ENCODE measurements at regions not wholly inside any gene's neighbourhood (a gene's known extent, or its start where the extent isn't known, plus 50 kb on each side); places are given as distances from the start of the nearest gene placed in this dataset.

DNA sequence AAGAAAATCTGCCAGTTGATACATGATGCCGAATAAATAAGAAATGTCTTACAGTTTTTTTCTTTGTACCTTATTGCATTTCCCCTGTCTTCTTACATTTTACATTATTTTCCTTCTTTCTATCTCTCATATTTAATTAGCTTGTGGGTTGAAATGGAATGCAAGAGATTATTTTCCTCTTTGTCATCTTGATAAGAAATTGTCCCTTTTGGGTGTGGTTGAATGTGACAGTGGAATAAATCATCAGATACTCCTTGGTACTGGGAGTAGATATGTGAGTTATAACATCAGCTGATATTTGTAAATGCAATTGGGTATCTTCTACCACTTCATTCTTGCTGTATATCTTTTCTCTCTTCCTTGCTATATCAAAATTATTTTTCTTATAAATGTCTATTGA is 997.4 kb downstream of the RAPGEF2 start:
- POLR2A ChIA-PET = no interaction called here
- Histone ChIP-seq H3K9ac (ENCODE audit: low read length) (no peak overlapping the region), H3K27ac (ENCODE audit: low read depth, low read length) (no peak overlapping the region), H2AFZ (ENCODE audit: low read depth, low read length, poor library complexity, severe bottlenecking) (no peak overlapping the region), H3K4me1 (ENCODE audit: control insufficient read depth in 1 of 2, insufficient read depth in 2 of 2, low read length in 2 of 2) (peaks cover 0 to 3% of the 10 kb centered on the region in 2 experiments; a peak in 1 of 4 replicates), H3K9me2 (ENCODE audit: insufficient read depth) (no peaks in the 10 kb centered on the region), H3K79me2 (ENCODE audit: insufficient read depth, low read length) (no peaks in the 10 kb centered on the region), H4K20me1 (ENCODE audit: insufficient read depth) (no peaks in the 10 kb centered on the region), H3K27me3 (ENCODE audit: insufficient read depth, low read length) (no peaks in the 10 kb centered on the region), H3K4me3 (replicated peaks in 1 of 2; ENCODE audit: low read depth in 1 of 2, low read length in 2 of 2) (no peak overlapping the region), H3K4me2 (ENCODE audit: low read length) (no peak overlapping the region; the same call in 1 of the 2 replicates), H3K36me3 (ENCODE audit: control insufficient read depth in 1 of 2, insufficient read depth in 2 of 2, low read length in 2 of 2) (no peaks in the 10 kb centered on the region), H3K9me3 (ENCODE audit: control insufficient read depth in 1 of 2, insufficient read depth in 1 of 2, low read depth in 1 of 2, low read length in 2 of 2) (no peaks in the 10 kb centered on the region)
- ATAC-seq (no peak), DNase-seq (ENCODE audit: low read depth, low spot score) (no peak)
- RAD21 ChIA-PET (ENCODE audit: low non-redundant PET in 1 of 2, low total read pairs in 2 of 2, uncharacterized antibody in 2 of 2, unreplicated experiment in 2 of 2) = no interaction called here
- CTCF ChIA-PET = no interaction called here
- no TSS peak for BruUV-seq (replicated peaks)
- intact Hi-C loops (cut with micrococcal nuclease) = no loop called here
- TF ChIP-seq, protein P1, sequence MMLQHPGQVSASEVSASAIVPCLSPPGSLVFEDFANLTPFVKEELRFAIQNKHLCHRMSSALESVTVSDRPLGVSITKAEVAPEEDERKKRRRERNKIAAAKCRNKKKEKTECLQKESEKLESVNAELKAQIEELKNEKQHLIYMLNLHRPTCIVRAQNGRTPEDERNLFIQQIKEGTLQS (IDR thresholded peaks at IDR 0.05) = no peak
- TF ChIP-seq FOSL1 (IDR thresholded peaks at IDR 0.05; ENCODE audit: low read depth) = peak; percentile 11; the same call in 1 of the 2 replicates

DNA sequence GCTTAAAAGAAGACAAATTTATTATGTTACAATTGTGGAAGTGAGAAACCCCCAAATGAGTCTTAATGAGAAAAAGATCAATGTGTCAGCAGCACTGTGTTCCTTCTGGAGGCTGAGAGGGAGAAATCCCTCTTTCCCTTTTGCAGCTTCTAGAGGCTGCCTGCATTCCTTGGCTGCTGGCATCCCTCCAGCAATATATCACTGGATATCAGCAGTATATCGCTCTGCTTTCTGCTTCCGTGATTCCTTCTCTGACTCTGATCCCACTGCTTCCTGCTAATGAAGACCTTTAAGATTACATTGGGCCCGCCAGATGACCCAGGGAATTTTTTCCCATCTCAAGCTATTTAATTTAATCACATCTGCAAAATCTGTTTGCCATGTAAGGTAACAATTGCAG is 1008.0 kb downstream of the RAPGEF2 start:
- Histone ChIP-seq H3K9me2 (ENCODE audit: insufficient read depth) (no peaks in the 10 kb centered on the region), H3K36me3 (ENCODE audit: control insufficient read depth in 1 of 2, insufficient read depth in 2 of 2, low read length in 2 of 2) (no peaks in the 10 kb centered on the region), H3K79me2 (ENCODE audit: insufficient read depth, low read length) (no peaks in the 10 kb centered on the region), H3K4me3 (replicated peaks in 1 of 2; ENCODE audit: low read depth in 1 of 2, low read length in 2 of 2) (no peak overlapping the region), H3K4me1 (ENCODE audit: control insufficient read depth in 1 of 2, insufficient read depth in 2 of 2, low read length in 2 of 2) (no peaks in the 10 kb centered on the region), H3K9me3 (ENCODE audit: control insufficient read depth in 1 of 2, insufficient read depth in 1 of 2, low read depth in 1 of 2, low read length in 2 of 2) (no peaks in the 10 kb centered on the region), H4K20me1 (ENCODE audit: insufficient read depth) (no peaks in the 10 kb centered on the region), H2AFZ (ENCODE audit: low read depth, low read length, poor library complexity, severe bottlenecking) (no peak overlapping the region), H3K27ac (ENCODE audit: low read depth, low read length) (no peak overlapping the region), H3K4me2 (ENCODE audit: low read length) (no peak overlapping the region), H3K9ac (ENCODE audit: low read length) (no peak overlapping the region), H3K27me3 (ENCODE audit: insufficient read depth, low read length) (no peaks in the 10 kb centered on the region)
- RAD21 ChIA-PET (ENCODE audit: low non-redundant PET in 1 of 2, low total read pairs in 2 of 2, uncharacterized antibody in 2 of 2, unreplicated experiment in 2 of 2) = no interaction called here
- ATAC-seq (no peak), DNase-seq (ENCODE audit: low read depth, low spot score) (no peak)
- CTCF ChIA-PET = no interaction called here
- intact Hi-C loops (cut with micrococcal nuclease) = no loop called here
- POLR2A ChIA-PET = no interaction called here
- no TSS peak for BruUV-seq (replicated peaks)
- TF ChIP-seq CEBPB (IDR thresholded peaks at IDR 0.05; ENCODE audit: low read depth) (no peak), EZH2phosphoT487 (IDR thresholded peaks at IDR 0.05; ENCODE audit: borderline replicate concordance) (no peak), JUND (IDR thresholded peaks at IDR 0.05) (no peak), FOSL1 (IDR thresholded peaks at IDR 0.05; ENCODE audit: low read depth) (no peak), POLR2A (IDR thresholded peaks at IDR 0.05; ENCODE audit: borderline replicate concordance, extremely low read depth, insufficient read depth, insufficient read length) (no peak), ZNF274 (IDR thresholded peaks at IDR 0.05; ENCODE audit: low read depth, low read length) (no peak), ZFX (IDR thresholded peaks at IDR 0.05) (no peak), YY1 (IDR thresholded peaks at IDR 0.05; ENCODE audit: extremely low read depth, insufficient replicate concordance, low read depth, low read length) (no peak)
- TF ChIP-seq, protein P2, sequence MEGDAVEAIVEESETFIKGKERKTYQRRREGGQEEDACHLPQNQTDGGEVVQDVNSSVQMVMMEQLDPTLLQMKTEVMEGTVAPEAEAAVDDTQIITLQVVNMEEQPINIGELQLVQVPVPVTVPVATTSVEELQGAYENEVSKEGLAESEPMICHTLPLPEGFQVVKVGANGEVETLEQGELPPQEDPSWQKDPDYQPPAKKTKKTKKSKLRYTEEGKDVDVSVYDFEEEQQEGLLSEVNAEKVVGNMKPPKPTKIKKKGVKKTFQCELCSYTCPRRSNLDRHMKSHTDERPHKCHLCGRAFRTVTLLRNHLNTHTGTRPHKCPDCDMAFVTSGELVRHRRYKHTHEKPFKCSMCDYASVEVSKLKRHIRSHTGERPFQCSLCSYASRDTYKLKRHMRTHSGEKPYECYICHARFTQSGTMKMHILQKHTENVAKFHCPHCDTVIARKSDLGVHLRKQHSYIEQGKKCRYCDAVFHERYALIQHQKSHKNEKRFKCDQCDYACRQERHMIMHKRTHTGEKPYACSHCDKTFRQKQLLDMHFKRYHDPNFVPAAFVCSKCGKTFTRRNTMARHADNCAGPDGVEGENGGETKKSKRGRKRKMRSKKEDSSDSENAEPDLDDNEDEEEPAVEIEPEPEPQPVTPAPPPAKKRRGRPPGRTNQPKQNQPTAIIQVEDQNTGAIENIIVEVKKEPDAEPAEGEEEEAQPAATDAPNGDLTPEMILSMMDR (IDR thresholded peaks at IDR 0.05 in 2 of 3, conservative IDR thresholded peaks at IDR 0.05 in 1 of 3; ENCODE audit: borderline replicate concordance in 1 of 3, insufficient read depth in 1 of 3, low read depth in 2 of 3, low read length in 2 of 3) = no peak
- TF ChIP-seq, protein P3, sequence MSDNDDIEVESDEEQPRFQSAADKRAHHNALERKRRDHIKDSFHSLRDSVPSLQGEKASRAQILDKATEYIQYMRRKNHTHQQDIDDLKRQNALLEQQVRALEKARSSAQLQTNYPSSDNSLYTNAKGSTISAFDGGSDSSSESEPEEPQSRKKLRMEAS (IDR thresholded peaks at IDR 0.05) = no peak
- TF ChIP-seq, protein P4, sequence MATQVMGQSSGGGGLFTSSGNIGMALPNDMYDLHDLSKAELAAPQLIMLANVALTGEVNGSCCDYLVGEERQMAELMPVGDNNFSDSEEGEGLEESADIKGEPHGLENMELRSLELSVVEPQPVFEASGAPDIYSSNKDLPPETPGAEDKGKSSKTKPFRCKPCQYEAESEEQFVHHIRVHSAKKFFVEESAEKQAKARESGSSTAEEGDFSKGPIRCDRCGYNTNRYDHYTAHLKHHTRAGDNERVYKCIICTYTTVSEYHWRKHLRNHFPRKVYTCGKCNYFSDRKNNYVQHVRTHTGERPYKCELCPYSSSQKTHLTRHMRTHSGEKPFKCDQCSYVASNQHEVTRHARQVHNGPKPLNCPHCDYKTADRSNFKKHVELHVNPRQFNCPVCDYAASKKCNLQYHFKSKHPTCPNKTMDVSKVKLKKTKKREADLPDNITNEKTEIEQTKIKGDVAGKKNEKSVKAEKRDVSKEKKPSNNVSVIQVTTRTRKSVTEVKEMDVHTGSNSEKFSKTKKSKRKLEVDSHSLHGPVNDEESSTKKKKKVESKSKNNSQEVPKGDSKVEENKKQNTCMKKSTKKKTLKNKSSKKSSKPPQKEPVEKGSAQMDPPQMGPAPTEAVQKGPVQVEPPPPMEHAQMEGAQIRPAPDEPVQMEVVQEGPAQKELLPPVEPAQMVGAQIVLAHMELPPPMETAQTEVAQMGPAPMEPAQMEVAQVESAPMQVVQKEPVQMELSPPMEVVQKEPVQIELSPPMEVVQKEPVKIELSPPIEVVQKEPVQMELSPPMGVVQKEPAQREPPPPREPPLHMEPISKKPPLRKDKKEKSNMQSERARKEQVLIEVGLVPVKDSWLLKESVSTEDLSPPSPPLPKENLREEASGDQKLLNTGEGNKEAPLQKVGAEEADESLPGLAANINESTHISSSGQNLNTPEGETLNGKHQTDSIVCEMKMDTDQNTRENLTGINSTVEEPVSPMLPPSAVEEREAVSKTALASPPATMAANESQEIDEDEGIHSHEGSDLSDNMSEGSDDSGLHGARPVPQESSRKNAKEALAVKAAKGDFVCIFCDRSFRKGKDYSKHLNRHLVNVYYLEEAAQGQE (IDR thresholded peaks at IDR 0.05; ENCODE audit: low read depth) = no peak
- TF ChIP-seq, protein P5, sequence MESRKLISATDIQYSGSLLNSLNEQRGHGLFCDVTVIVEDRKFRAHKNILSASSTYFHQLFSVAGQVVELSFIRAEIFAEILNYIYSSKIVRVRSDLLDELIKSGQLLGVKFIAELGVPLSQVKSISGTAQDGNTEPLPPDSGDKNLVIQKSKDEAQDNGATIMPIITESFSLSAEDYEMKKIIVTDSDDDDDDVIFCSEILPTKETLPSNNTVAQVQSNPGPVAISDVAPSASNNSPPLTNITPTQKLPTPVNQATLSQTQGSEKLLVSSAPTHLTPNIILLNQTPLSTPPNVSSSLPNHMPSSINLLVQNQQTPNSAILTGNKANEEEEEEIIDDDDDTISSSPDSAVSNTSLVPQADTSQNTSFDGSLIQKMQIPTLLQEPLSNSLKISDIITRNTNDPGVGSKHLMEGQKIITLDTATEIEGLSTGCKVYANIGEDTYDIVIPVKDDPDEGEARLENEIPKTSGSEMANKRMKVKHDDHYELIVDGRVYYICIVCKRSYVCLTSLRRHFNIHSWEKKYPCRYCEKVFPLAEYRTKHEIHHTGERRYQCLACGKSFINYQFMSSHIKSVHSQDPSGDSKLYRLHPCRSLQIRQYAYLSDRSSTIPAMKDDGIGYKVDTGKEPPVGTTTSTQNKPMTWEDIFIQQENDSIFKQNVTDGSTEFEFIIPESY (IDR thresholded peaks at IDR 0.05; ENCODE audit: extremely low read depth, insufficient replicate concordance, low read length) = no peak

Data from HCT116 (cell line).